ENCODE measurements at regions not wholly inside any gene's neighbourhood (a gene's known extent, or its start where the extent isn't known, plus 50 kb on each side); places are given as distances from the start of the nearest gene placed in this dataset.

GRCh38 chr10:100615908-100616307, 80.2 kb downstream of the HIF1AN start:
- no peak for TF ChIP-seq POLR2AphosphoS5 (IDR thresholded peaks at IDR 0.05; ENCODE audit: low read depth, low read length)
- TF ChIP-seq POLR2A (IDR thresholded peaks at IDR 0.05; ENCODE audit: borderline replicate concordance, extremely low read depth, insufficient read depth, insufficient read length) = no peak
- TF ChIP-seq, protein P1, sequence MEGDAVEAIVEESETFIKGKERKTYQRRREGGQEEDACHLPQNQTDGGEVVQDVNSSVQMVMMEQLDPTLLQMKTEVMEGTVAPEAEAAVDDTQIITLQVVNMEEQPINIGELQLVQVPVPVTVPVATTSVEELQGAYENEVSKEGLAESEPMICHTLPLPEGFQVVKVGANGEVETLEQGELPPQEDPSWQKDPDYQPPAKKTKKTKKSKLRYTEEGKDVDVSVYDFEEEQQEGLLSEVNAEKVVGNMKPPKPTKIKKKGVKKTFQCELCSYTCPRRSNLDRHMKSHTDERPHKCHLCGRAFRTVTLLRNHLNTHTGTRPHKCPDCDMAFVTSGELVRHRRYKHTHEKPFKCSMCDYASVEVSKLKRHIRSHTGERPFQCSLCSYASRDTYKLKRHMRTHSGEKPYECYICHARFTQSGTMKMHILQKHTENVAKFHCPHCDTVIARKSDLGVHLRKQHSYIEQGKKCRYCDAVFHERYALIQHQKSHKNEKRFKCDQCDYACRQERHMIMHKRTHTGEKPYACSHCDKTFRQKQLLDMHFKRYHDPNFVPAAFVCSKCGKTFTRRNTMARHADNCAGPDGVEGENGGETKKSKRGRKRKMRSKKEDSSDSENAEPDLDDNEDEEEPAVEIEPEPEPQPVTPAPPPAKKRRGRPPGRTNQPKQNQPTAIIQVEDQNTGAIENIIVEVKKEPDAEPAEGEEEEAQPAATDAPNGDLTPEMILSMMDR (IDR thresholded peaks at IDR 0.05 in 2 of 3, conservative IDR thresholded peaks at IDR 0.05 in 1 of 3; ENCODE audit: borderline replicate concordance in 1 of 3, insufficient read depth in 1 of 3, low read depth in 2 of 3, low read length in 2 of 3) = no peak
- TF ChIP-seq EZH2 (IDR thresholded peaks at IDR 0.05) = no peak
- no peak for TF ChIP-seq EGR1 (IDR thresholded peaks at IDR 0.05; ENCODE audit: low read depth)
- no peak for TF ChIP-seq ZNF274 (IDR thresholded peaks at IDR 0.05; ENCODE audit: low read depth, low read length)
- TF ChIP-seq, protein P2, sequence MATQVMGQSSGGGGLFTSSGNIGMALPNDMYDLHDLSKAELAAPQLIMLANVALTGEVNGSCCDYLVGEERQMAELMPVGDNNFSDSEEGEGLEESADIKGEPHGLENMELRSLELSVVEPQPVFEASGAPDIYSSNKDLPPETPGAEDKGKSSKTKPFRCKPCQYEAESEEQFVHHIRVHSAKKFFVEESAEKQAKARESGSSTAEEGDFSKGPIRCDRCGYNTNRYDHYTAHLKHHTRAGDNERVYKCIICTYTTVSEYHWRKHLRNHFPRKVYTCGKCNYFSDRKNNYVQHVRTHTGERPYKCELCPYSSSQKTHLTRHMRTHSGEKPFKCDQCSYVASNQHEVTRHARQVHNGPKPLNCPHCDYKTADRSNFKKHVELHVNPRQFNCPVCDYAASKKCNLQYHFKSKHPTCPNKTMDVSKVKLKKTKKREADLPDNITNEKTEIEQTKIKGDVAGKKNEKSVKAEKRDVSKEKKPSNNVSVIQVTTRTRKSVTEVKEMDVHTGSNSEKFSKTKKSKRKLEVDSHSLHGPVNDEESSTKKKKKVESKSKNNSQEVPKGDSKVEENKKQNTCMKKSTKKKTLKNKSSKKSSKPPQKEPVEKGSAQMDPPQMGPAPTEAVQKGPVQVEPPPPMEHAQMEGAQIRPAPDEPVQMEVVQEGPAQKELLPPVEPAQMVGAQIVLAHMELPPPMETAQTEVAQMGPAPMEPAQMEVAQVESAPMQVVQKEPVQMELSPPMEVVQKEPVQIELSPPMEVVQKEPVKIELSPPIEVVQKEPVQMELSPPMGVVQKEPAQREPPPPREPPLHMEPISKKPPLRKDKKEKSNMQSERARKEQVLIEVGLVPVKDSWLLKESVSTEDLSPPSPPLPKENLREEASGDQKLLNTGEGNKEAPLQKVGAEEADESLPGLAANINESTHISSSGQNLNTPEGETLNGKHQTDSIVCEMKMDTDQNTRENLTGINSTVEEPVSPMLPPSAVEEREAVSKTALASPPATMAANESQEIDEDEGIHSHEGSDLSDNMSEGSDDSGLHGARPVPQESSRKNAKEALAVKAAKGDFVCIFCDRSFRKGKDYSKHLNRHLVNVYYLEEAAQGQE (IDR thresholded peaks at IDR 0.05; ENCODE audit: low read depth) = no peak
- TF ChIP-seq SRF (IDR thresholded peaks at IDR 0.05; ENCODE audit: low read depth) = no peak
- TF ChIP-seq SIN3A (IDR thresholded peaks at IDR 0.05; ENCODE audit: low read depth) = no peak
- TF ChIP-seq RAD21 (IDR thresholded peaks at IDR 0.05; ENCODE audit: low read depth) = no peak
- TF ChIP-seq YY1 (IDR thresholded peaks at IDR 0.05; ENCODE audit: extremely low read depth, insufficient replicate concordance, low read depth, low read length) = no peak
- TF ChIP-seq ATF3 (IDR thresholded peaks at IDR 0.05) = no peak

All from HCT116 (cell line).